Peyer's patch (tissue), 4 donors: ENCODE measurements at regions not wholly inside any gene's neighbourhood (a gene's known extent, or its start where the extent isn't known, plus 50 kb on each side); places are given as distances from the start of the nearest gene placed in this dataset.

Source experiments
- POLR2A ChIP-seq, 2 donors: fragments of 450-650 bp; IDR thresholded peaks; one replicate each; pipeline ENCODE4 v1.5.1; 2017; ENCODE audit warnings: antibody characterized with exemption in 2 of 2, mild to moderate bottlenecking in 2 of 2, moderate library complexity in 2 of 2
- TF ChIP-seq, protein P1 (sequence below), 6 experiments: fragments of 450-650 bp in 4 of 6; fragments of 200-600 bp in 2 of 6; sonication (generic) in 1 of 6; IDR thresholded peaks; one replicate each; pipeline ENCODE4 v1.5.1; 2017 to 2019; ENCODE audit warnings: antibody characterized with exemption in 6 of 6, mild to moderate bottlenecking in 3 of 6, moderate library complexity in 1 of 6

DNA sequence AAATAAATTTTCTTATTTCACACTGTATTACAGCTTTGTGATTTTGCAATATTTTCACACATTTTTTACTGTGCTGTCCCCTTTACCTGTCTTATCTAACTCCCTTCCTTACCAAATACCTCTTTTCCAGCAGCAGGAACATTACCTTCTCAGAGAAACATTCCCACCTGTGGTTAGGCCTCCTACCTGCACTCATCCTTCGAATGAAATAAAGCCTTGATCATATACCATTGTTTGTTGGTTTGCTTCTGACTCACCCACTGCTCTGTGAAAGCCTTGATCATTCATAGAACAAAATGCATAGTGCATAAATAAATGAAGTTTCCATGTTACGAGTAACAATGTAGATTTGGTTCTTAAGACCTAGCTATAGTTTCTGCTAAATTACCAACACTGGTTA, 256.3 kb downstream of the ARL4A start:
- TF ChIP-seq, protein P1, sequence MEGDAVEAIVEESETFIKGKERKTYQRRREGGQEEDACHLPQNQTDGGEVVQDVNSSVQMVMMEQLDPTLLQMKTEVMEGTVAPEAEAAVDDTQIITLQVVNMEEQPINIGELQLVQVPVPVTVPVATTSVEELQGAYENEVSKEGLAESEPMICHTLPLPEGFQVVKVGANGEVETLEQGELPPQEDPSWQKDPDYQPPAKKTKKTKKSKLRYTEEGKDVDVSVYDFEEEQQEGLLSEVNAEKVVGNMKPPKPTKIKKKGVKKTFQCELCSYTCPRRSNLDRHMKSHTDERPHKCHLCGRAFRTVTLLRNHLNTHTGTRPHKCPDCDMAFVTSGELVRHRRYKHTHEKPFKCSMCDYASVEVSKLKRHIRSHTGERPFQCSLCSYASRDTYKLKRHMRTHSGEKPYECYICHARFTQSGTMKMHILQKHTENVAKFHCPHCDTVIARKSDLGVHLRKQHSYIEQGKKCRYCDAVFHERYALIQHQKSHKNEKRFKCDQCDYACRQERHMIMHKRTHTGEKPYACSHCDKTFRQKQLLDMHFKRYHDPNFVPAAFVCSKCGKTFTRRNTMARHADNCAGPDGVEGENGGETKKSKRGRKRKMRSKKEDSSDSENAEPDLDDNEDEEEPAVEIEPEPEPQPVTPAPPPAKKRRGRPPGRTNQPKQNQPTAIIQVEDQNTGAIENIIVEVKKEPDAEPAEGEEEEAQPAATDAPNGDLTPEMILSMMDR (IDR thresholded peaks at IDR 0.05) = no peak
- no peak for TF ChIP-seq POLR2A (IDR thresholded peaks at IDR 0.05)
